ENCODE measurements at regions not wholly inside any gene's neighbourhood (a gene's known extent, or its start where the extent isn't known, plus 50 kb on each side); places are given as distances from the start of the nearest gene placed in this dataset.

DNA sequence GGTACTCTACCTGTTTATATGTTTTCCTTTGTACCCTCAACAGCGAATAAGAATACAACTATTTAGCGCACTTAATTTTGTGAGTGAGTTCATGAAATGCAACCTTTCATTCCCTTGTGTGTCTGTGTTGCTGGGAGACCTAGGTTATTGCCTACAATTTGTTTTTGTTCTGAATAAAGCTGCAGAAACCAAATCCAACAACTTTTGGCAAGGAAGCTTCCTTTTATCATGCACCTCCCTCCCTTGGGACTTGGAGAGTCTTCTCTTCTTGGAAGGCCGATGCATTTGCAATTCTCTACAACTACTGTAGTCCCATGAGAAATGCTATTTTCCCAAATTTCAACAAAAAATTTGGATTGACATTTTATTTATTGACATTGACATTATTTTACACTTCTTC is 1002.4 kb upstream of the CADM2 start:
- H3K4me3 Mint-ChIP-seq = no peak overlapping the region
- TF ChIP-seq, protein P1, sequence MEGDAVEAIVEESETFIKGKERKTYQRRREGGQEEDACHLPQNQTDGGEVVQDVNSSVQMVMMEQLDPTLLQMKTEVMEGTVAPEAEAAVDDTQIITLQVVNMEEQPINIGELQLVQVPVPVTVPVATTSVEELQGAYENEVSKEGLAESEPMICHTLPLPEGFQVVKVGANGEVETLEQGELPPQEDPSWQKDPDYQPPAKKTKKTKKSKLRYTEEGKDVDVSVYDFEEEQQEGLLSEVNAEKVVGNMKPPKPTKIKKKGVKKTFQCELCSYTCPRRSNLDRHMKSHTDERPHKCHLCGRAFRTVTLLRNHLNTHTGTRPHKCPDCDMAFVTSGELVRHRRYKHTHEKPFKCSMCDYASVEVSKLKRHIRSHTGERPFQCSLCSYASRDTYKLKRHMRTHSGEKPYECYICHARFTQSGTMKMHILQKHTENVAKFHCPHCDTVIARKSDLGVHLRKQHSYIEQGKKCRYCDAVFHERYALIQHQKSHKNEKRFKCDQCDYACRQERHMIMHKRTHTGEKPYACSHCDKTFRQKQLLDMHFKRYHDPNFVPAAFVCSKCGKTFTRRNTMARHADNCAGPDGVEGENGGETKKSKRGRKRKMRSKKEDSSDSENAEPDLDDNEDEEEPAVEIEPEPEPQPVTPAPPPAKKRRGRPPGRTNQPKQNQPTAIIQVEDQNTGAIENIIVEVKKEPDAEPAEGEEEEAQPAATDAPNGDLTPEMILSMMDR (IDR thresholded peaks at IDR 0.05) = no peak
- Histone ChIP-seq H3K27ac (ENCODE audit: low read length) (no peak overlapping the region), H3K4me1 (ENCODE audit: control insufficient read depth, insufficient read depth, low read length) (no peaks in the 10 kb centered on the region), H3K4me3 (ENCODE audit: low read length) (no peak overlapping the region), H3K27me3 (ENCODE audit: control insufficient read depth, insufficient read depth, low read length) (no peaks in the 10 kb centered on the region), H3K9me3 (ENCODE audit: control insufficient read depth, insufficient read depth, low read length) (no peaks in the 10 kb centered on the region), H3K36me3 (ENCODE audit: control insufficient read depth, insufficient read depth, low read length) (no peaks in the 10 kb centered on the region)
- no peaks in the 10 kb centered on the region for H3K27me3 Mint-ChIP-seq (ENCODE audit: low read depth in 2 of 2)
- no peak overlapping the region for H3K27ac Mint-ChIP-seq
- peaks cover 7 to 21% of the 10 kb centered on the region in 2 donors for H3K9me3 Mint-ChIP-seq
- 87% methylated on average over 2 of the region's 3 CpGs for WGBS (ENCODE audit: insufficient coverage)
- no peak for DNase-seq
- intact Hi-C loops (cut with micrococcal nuclease) = no loop called here
- no peak for ATAC-seq
- no peaks in the 10 kb centered on the region for H3K4me1 Mint-ChIP-seq
- peaks cover 4% of the 10 kb centered on the region for H3K36me3 Mint-ChIP-seq

DNA sequence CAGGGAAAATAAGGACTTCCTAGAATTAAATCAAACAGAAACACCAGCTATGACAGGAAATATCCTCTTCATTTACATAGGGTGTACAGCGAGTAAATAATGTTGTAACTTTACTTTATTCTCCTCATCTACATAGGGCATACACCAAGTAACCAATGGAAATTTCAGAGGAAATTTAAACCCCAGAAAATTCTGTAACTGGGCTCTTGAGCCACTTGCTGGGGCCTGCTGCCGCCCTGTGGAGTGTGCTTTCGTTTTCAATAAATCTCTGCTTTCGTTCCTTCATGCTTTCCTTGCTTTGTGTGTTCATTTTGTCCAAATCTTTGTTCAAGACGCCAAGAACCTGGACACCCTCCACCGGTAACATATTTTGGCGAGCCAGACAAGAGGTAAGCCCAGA is 990.4 kb upstream of the CADM2 start:
- no peak overlapping the region for H3K4me3 ChIP-seq (ENCODE audit: low read length)
- peaks cover 3% of the 10 kb centered on the region for H3K9me3 ChIP-seq (ENCODE audit: control insufficient read depth, insufficient read depth, low read length)
- TF ChIP-seq, protein P1 (IDR thresholded peaks at IDR 0.05) = no peak
- Mint-ChIP-seq H3K9me3 (peaks cover 22 to 29% of the 10 kb centered on the region in 2 donors), H3K4me3 (no peak overlapping the region), H3K27ac (no peak overlapping the region), H3K36me3 (no peaks in the 10 kb centered on the region), H3K27me3 (ENCODE audit: low read depth in 2 of 2) (no peaks in the 10 kb centered on the region), H3K4me1 (no peaks in the 10 kb centered on the region)
- DNase-seq = no peak
- H3K4me1 ChIP-seq (ENCODE audit: control insufficient read depth, insufficient read depth, low read length) = no peaks in the 10 kb centered on the region
- intact Hi-C loops (cut with micrococcal nuclease) = no loop called here
- H3K27ac ChIP-seq (ENCODE audit: low read length) = no peak overlapping the region
- WGBS (ENCODE audit: insufficient coverage) = 78% methylated on average over 7 of the region's 7 CpGs
- no peak for ATAC-seq
- H3K27me3 ChIP-seq (ENCODE audit: control insufficient read depth, insufficient read depth, low read length) = no peaks in the 10 kb centered on the region
- H3K36me3 ChIP-seq (ENCODE audit: control insufficient read depth, insufficient read depth, low read length) = no peaks in the 10 kb centered on the region

DNA sequence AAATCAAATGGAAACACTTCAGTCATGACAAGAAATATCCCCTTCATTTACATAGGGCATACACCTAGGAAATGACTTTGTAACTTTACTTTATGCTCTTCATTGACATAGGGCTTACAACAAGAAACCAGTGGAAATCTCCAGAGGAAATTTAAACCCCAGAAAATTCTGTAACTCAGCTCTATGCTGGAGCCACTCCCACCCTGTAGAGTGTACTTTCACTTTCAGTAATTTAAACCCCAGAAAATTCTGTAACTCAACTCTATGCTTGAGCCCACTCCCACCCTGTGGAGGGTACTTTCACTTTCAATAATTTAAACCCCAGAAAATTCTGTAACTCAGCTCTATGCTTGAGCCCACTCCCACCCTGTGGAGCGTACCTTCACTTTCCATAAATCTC is 987.1 kb upstream of the CADM2 start:
- Mint-ChIP-seq H3K27me3 (ENCODE audit: low read depth in 2 of 2) (no peaks in the 10 kb centered on the region), H3K4me3 (no peak overlapping the region), H3K4me1 (no peaks in the 10 kb centered on the region), H3K36me3 (no peaks in the 10 kb centered on the region), H3K9me3 (peaks cover 22% of the 10 kb centered on the region in 2 donors), H3K27ac (no peak overlapping the region)
- WGBS (ENCODE audit: insufficient coverage) = 79% methylated on average over 1 of the region's 1 CpG
- Histone ChIP-seq H3K36me3 (ENCODE audit: control insufficient read depth, insufficient read depth, low read length) (no peaks in the 10 kb centered on the region), H3K4me3 (ENCODE audit: low read length) (no peak overlapping the region), H3K4me1 (ENCODE audit: control insufficient read depth, insufficient read depth, low read length) (no peaks in the 10 kb centered on the region), H3K27ac (ENCODE audit: low read length) (no peak overlapping the region), H3K9me3 (ENCODE audit: control insufficient read depth, insufficient read depth, low read length) (peaks cover 8% of the 10 kb centered on the region), H3K27me3 (ENCODE audit: control insufficient read depth, insufficient read depth, low read length) (no peaks in the 10 kb centered on the region)
- ATAC-seq (no peak), DNase-seq (no peak)
- intact Hi-C loops (cut with micrococcal nuclease) = no loop called here
- TF ChIP-seq, protein P1 (IDR thresholded peaks at IDR 0.05) = no peak

DNA sequence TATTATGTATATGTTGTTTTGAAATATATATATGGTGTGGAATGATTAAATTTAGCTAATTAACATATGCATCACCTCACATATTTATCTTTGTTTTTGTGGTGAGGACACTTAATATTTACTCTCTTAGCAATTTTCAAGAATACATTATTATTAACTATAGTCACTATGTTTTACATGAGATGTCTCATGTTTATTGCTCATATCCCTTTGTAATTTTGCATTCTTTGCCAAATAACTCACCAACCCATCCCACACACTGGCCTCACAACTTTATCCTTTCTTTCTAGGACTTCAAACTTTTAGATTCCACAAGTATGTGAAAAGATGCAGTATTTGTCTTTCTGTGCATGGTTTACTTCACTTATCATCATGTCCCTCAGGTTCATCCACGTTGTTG is 950.2 kb upstream of the CADM2 start:
- WGBS (ENCODE audit: insufficient coverage) = 50% methylated on average over 1 of the region's 1 CpG
- H3K27ac ChIP-seq (ENCODE audit: low read length) = no peak overlapping the region
- no peaks in the 10 kb centered on the region for H3K27me3 Mint-ChIP-seq (ENCODE audit: low read depth in 2 of 2)
- TF ChIP-seq, protein P1 (IDR thresholded peaks at IDR 0.05) = no peak
- no peak for ATAC-seq
- H3K4me1 Mint-ChIP-seq = no peaks in the 10 kb centered on the region
- no peak for DNase-seq
- H3K27me3 ChIP-seq (ENCODE audit: control insufficient read depth, insufficient read depth, low read length) = no peaks in the 10 kb centered on the region
- no peaks in the 10 kb centered on the region for H3K9me3 ChIP-seq (ENCODE audit: control insufficient read depth, insufficient read depth, low read length)
- no peak overlapping the region for H3K27ac Mint-ChIP-seq
- H3K9me3 Mint-ChIP-seq = peaks cover 16 to 22% of the 10 kb centered on the region in 2 donors
- no peaks in the 10 kb centered on the region for H3K4me1 ChIP-seq (ENCODE audit: control insufficient read depth, insufficient read depth, low read length)
- H3K4me3 Mint-ChIP-seq = no peak overlapping the region
- intact Hi-C loops (cut with micrococcal nuclease) = no loop called here
- peaks cover 15% of the 10 kb centered on the region for H3K36me3 Mint-ChIP-seq
- no peaks in the 10 kb centered on the region for H3K36me3 ChIP-seq (ENCODE audit: control insufficient read depth, insufficient read depth, low read length)
- H3K4me3 ChIP-seq (ENCODE audit: low read length) = no peak overlapping the region

Measured in natural killer cell (primary cell).